ENCODE measurements at regions not wholly inside any gene's neighbourhood (a gene's known extent, or its start where the extent isn't known, plus 50 kb on each side); places are given as distances from the start of the nearest gene placed in this dataset.

DNA sequence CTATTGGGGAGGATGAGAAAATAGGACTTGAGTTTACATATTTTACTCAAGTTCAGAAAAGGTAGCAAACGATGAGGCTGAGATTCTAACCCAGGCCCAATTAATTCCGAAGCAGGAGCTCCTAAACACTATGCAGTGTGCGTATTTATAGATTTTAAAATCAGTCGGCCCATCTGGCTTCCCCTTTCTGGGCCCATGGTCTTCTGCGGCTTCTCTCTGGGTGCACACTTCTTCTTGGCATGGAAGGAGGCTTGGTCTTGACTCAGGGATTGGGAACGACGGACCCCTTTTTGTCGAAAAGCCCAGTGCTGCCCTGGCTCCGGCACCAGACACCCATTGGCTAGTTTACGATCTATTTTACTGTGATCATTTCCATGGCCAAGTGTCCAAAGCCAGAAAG, 1433.8 kb downstream of the BRD1 start:
- BruUV-seq (replicated peaks), result no TSS peak

More for the DNA sequence above, 1433.8 kb downstream of the BRD1 start:
- H4K20me1 ChIP-seq (ENCODE audit: insufficient read depth, low read length), result no peaks in the 10 kb centered on the region
- H2AK5ac ChIP-seq (ENCODE audit: low read depth, low read length), result no peak overlapping the region
- H3K27ac ChIP-seq (ENCODE audit: insufficient read depth, low read length), result no peak overlapping the region
- no peak overlapping the region for H3K18ac ChIP-seq (ENCODE audit: low read depth, low read length)
- H2BK120ac ChIP-seq (ENCODE audit: low read depth, low read length), result no peak overlapping the region
- H3K4me2 ChIP-seq (ENCODE audit: low read depth, low read length), result no peak overlapping the region
- no peak overlapping the region for H3K14ac ChIP-seq (replicated peaks; ENCODE audit: low read depth, low read length)
- no peak overlapping the region for H2AK9ac ChIP-seq (replicated peaks; ENCODE audit: low read depth, low read length, poor library complexity)
- no peak overlapping the region for H4K91ac ChIP-seq (ENCODE audit: insufficient read depth, low read depth, low read length)
- POLR2A ChIA-PET (ENCODE audit: unreplicated experiment), result no interaction called here
- H3K9ac ChIP-seq (ENCODE audit: low read depth, low read length), result no peak overlapping the region
- peaks cover 66% of the 10 kb centered on the region for H3K9me3 ChIP-seq (ENCODE audit: control insufficient read depth, insufficient read depth, low read length)
- no peak overlapping the region for H3K4me3 ChIP-seq (ENCODE audit: insufficient read depth, low read depth, low read length)
- H3K27me3 ChIP-seq (ENCODE audit: control insufficient read depth, insufficient read depth, low read length), result no peaks in the 10 kb centered on the region
- no peaks in the 10 kb centered on the region for H3K36me3 ChIP-seq (ENCODE audit: control insufficient read depth, insufficient read depth, low read length)
- ATAC-seq (ENCODE audit: low read depth), result no peak
- no peak overlapping the region for H3K56ac ChIP-seq (ENCODE audit: extremely low read depth, insufficient read depth, low read length)
- no peak for DNase-seq
- dilution Hi-C loops (cut with HindIII; ENCODE audit: low sequenced_read_pairs, unreplicated experiment) (no loop called here), intact Hi-C loops (cut with micrococcal nuclease) (no loop called here), in situ Hi-C loops (cut with MboI; ENCODE audit: low sequenced_read_pairs) (no loop called here)
- no peak overlapping the region for H2BK15ac ChIP-seq (ENCODE audit: low read depth, low read length)
- H3K4me1 ChIP-seq (ENCODE audit: control insufficient read depth, insufficient read depth, low read length), result no peaks in the 10 kb centered on the region
- H2BK5ac ChIP-seq (ENCODE audit: low read depth, low read length, poor library complexity, severe bottlenecking), result no peak overlapping the region
- TF ChIP-seq RFX5 (IDR thresholded peaks at IDR 0.05; ENCODE audit: low read depth, low read length) (no peak), NFE2L2 (IDR thresholded peaks at IDR 0.05; ENCODE audit: low read depth, low read length) (no peak), MAZ (IDR thresholded peaks at IDR 0.05; ENCODE audit: borderline replicate concordance, low read depth, low read length) (no peak)
- TF ChIP-seq, protein P1, sequence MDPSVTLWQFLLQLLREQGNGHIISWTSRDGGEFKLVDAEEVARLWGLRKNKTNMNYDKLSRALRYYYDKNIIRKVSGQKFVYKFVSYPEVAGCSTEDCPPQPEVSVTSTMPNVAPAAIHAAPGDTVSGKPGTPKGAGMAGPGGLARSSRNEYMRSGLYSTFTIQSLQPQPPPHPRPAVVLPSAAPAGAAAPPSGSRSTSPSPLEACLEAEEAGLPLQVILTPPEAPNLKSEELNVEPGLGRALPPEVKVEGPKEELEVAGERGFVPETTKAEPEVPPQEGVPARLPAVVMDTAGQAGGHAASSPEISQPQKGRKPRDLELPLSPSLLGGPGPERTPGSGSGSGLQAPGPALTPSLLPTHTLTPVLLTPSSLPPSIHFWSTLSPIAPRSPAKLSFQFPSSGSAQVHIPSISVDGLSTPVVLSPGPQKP (IDR thresholded peaks at IDR 0.05; ENCODE audit: borderline replicate concordance, low read depth, low read length), result no peak
- H3K79me1 ChIP-seq (ENCODE audit: low read depth in 1 of 2, low read length in 2 of 2), result no peaks in the 10 kb centered on the region
- no peak overlapping the region for H2BK20ac ChIP-seq (ENCODE audit: low read depth, low read length)
- no peak overlapping the region for H4K5ac ChIP-seq (ENCODE audit: low read depth, low read length)
- H3K23ac ChIP-seq (ENCODE audit: low read depth, low read length), result no peak overlapping the region
- H2AFZ ChIP-seq (replicated peaks; ENCODE audit: low read length, poor library complexity), result no peak overlapping the region
- CTCF ChIA-PET, result no interaction called here
- no peaks in the 10 kb centered on the region for H3K9me1 ChIP-seq (ENCODE audit: insufficient read depth, low read length)
- WGBS, 2 experiments (ENCODE audit: extremely low coverage in 2 of 2, insufficient read length in 1 of 2), result 70% methylated on average over 2 of the region's 10 CpGs; no CpG with 5 or more reads in 1 of the 2 experiments
- H4K8ac ChIP-seq (ENCODE audit: low read depth in 2 of 2, low read length in 2 of 2), result no peak overlapping the region
- H3K4ac ChIP-seq (ENCODE audit: low read depth, low read length), result no peak overlapping the region

Measured in IMR-90 (cell line).